ENCODE measurements at regions not wholly inside any gene's neighbourhood (a gene's known extent, or its start where the extent isn't known, plus 50 kb on each side); places are given as distances from the start of the nearest gene placed in this dataset.

- H3K36me3 ChIP-seq = no peaks in the 10 kb centered on the region
- no peak overlapping the region for H3K27ac ChIP-seq
- H3K9me3 ChIP-seq (ENCODE audit: severe bottlenecking) = no peaks in the 10 kb centered on the region
- DNase-seq = no peak
- TF ChIP-seq, protein P1, sequence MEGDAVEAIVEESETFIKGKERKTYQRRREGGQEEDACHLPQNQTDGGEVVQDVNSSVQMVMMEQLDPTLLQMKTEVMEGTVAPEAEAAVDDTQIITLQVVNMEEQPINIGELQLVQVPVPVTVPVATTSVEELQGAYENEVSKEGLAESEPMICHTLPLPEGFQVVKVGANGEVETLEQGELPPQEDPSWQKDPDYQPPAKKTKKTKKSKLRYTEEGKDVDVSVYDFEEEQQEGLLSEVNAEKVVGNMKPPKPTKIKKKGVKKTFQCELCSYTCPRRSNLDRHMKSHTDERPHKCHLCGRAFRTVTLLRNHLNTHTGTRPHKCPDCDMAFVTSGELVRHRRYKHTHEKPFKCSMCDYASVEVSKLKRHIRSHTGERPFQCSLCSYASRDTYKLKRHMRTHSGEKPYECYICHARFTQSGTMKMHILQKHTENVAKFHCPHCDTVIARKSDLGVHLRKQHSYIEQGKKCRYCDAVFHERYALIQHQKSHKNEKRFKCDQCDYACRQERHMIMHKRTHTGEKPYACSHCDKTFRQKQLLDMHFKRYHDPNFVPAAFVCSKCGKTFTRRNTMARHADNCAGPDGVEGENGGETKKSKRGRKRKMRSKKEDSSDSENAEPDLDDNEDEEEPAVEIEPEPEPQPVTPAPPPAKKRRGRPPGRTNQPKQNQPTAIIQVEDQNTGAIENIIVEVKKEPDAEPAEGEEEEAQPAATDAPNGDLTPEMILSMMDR (IDR thresholded peaks at IDR 0.05; ENCODE audit: low read depth, low read length) = no peak
- H3K4me3 ChIP-seq (ENCODE audit: low read depth, low read length) = no peak overlapping the region
- peaks cover 60% of the 10 kb centered on the region for H3K27me3 ChIP-seq (ENCODE audit: insufficient read depth, low read depth, severe bottlenecking)
These were observed 144.1 kb upstream of the ADAMTS5 start for GRCh38 chr21:27110956-27111355.

- H3K9me3 ChIP-seq (ENCODE audit: severe bottlenecking) = no peaks in the 10 kb centered on the region
- DNase-seq = no peak
- peaks cover 55% of the 10 kb centered on the region for H3K27me3 ChIP-seq (ENCODE audit: insufficient read depth, low read depth, severe bottlenecking)
- TF ChIP-seq, protein P1 (IDR thresholded peaks at IDR 0.05; ENCODE audit: low read depth, low read length) = no peak
- H3K36me3 ChIP-seq = no peaks in the 10 kb centered on the region
- H3K4me3 ChIP-seq (ENCODE audit: low read depth, low read length) = no peak overlapping the region
- H3K27ac ChIP-seq = no peak overlapping the region
These were observed 141.8 kb upstream of the ADAMTS5 start for GRCh38 chr21:27108701-27109100.

- no peak overlapping the region for H3K4me3 ChIP-seq (ENCODE audit: low read depth, low read length)
- H3K27me3 ChIP-seq (ENCODE audit: insufficient read depth, low read depth, severe bottlenecking) = peaks cover 54% of the 10 kb centered on the region
- H3K27ac ChIP-seq = no peak overlapping the region
- no peaks in the 10 kb centered on the region for H3K36me3 ChIP-seq
- no peaks in the 10 kb centered on the region for H3K9me3 ChIP-seq (ENCODE audit: severe bottlenecking)
- TF ChIP-seq, protein P1 (IDR thresholded peaks at IDR 0.05; ENCODE audit: low read depth, low read length) = no peak
- DNase-seq = no peak
These were observed 141.3 kb upstream of the ADAMTS5 start for GRCh38 chr21:27108228-27108627.

- Histone ChIP-seq H3K36me3 (no peaks in the 10 kb centered on the region), H3K27me3 (ENCODE audit: insufficient read depth, low read depth, severe bottlenecking) (peaks cover 63% of the 10 kb centered on the region), H3K4me3 (ENCODE audit: low read depth, low read length) (no peak overlapping the region), H3K9me3 (ENCODE audit: severe bottlenecking) (no peaks in the 10 kb centered on the region), H3K27ac (no peak overlapping the region)
- no peak for DNase-seq
- TF ChIP-seq, protein P1 (IDR thresholded peaks at IDR 0.05; ENCODE audit: low read depth, low read length) = no peak
These were observed 138.1 kb upstream of the ADAMTS5 start for GRCh38 chr21:27104846-27105431.

- Histone ChIP-seq H3K36me3 (no peaks in the 10 kb centered on the region), H3K4me3 (ENCODE audit: low read depth, low read length) (no peak overlapping the region), H3K27ac (no peak overlapping the region), H3K9me3 (ENCODE audit: severe bottlenecking) (no peaks in the 10 kb centered on the region), H3K27me3 (ENCODE audit: insufficient read depth, low read depth, severe bottlenecking) (peaks cover 64% of the 10 kb centered on the region)
- DNase-seq = no peak
- TF ChIP-seq, protein P1 (IDR thresholded peaks at IDR 0.05; ENCODE audit: low read depth, low read length) = no peak
These were observed 136.9 kb upstream of the ADAMTS5 start for GRCh38 chr21:27103768-27104167.

DNA sequence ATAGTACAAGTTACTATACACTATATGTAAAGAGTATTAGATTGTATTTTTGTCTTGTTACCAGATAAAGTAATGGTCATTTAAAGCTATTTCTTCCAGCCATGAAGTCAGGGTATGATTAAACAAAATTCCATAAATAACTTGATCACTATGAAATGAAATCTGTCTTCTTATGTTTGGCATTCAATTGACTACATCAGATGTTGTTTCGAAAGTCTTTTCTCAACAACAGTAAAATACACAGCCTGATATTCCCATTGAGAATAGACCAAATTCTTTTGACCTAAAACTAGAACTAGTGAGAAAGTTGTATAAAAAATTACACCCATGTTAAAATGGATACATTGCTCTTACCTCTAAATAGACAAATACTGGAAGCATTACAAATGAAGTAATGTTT is 134.6 kb upstream of the ADAMTS5 start:
- no peak overlapping the region for H3K4me3 ChIP-seq (ENCODE audit: low read depth, low read length)
- no peaks in the 10 kb centered on the region for H3K36me3 ChIP-seq
- TF ChIP-seq, protein P1 (IDR thresholded peaks at IDR 0.05; ENCODE audit: low read depth, low read length) = no peak
- H3K9me3 ChIP-seq (ENCODE audit: severe bottlenecking) = no peaks in the 10 kb centered on the region
- H3K27me3 ChIP-seq (ENCODE audit: insufficient read depth, low read depth, severe bottlenecking) = peaks cover 60% of the 10 kb centered on the region
- no peak for DNase-seq
- H3K27ac ChIP-seq = no peak overlapping the region
